SK-N-SH treated with all-trans-retinoic acid at 6 μM for 48 hours (cell line): ENCODE measurements at regions not wholly inside any gene's neighbourhood (a gene's known extent, or its start where the extent isn't known, plus 50 kb on each side); places are given as distances from the start of the nearest gene placed in this dataset.

Source experiments
- ATAC-seq: fragments of 200-7000 bp; cut with Tn5 transposase; 3 replicates; pipeline ENCODE4 v1.9.1; 2020; ENCODE audit warnings: mild to moderate bottlenecking, moderate library complexity
- ARNTL ChIP-seq: fragments of 450-650 bp; formaldehyde crosslinking; IDR thresholded peaks from 2 replicates; pipeline ENCODE4 v1.5.0; 2020; ENCODE audit warnings: low read depth, mild to moderate bottlenecking, moderate library complexity, borderline replicate concordance
- BACH2 ChIP-seq: fragments of 250-450 bp; sonication (Bioruptor Pico); IDR thresholded peaks from 2 replicates; pipeline ENCODE4 v1.9.0; 2021; ENCODE audit warnings: mild to moderate bottlenecking, borderline replicate concordance
- CREB5 ChIP-seq: fragments of 250-450 bp; sonication (Bioruptor Pico); IDR thresholded peaks from 2 replicates; pipeline ENCODE4 v1.5.1; 2020; ENCODE audit warnings: low read depth, mild to moderate bottlenecking, moderate library complexity
- CSDC2 ChIP-seq: fragments of 250-450 bp; sonication (Bioruptor Pico); IDR thresholded peaks from 2 replicates; pipeline ENCODE4 v1.5.0; 2020; ENCODE audit warnings: mild to moderate bottlenecking, moderate library complexity
- CSRNP3 ChIP-seq: fragments of 250-450 bp; sonication (Bioruptor Pico); IDR thresholded peaks from 2 replicates; pipeline ENCODE4 v1.5.1; 2021; ENCODE audit warnings: mild to moderate bottlenecking, moderate library complexity
- ESRRG ChIP-seq: fragments of 250-450 bp; sonication (Bioruptor Pico); IDR thresholded peaks from 2 replicates; pipeline ENCODE4 v1.6.1; 2021; ENCODE audit warnings: mild to moderate bottlenecking
- GLIS3 ChIP-seq: fragments of 250-450 bp; sonication (Bioruptor Pico); IDR thresholded peaks from 2 replicates; pipeline ENCODE4 v1.5.0; 2020; ENCODE audit warnings: mild to moderate bottlenecking, moderate library complexity
- ISL1 ChIP-seq: fragments of 250-450 bp; sonication (Bioruptor Pico); IDR thresholded peaks from 2 replicates; pipeline ENCODE4 v2.1.2; 2022; ENCODE audit warnings: mild to moderate bottlenecking, moderate library complexity
- OSR1 ChIP-seq: fragments of 250-450 bp; sonication (Bioruptor Pico); IDR thresholded peaks from 2 replicates; pipeline ENCODE4 v1.8.0; 2022; ENCODE audit warnings: moderate library complexity, mild to moderate bottlenecking, inconsistent platforms
- PATZ1 ChIP-seq: fragments of 250-450 bp; sonication (Bioruptor Pico); IDR thresholded peaks from 2 replicates; pipeline ENCODE4 v1.8.0; 2020; ENCODE audit warnings: mild to moderate bottlenecking, moderate library complexity, borderline replicate concordance
- POU6F1 ChIP-seq: fragments of 250-450 bp; sonication (Bioruptor Pico); IDR thresholded peaks from 2 replicates; pipeline ENCODE4 v1.8.0; 2021; ENCODE audit warnings: low read depth, mild to moderate bottlenecking, moderate library complexity, borderline replicate concordance
- RARB ChIP-seq: fragments of 250-450 bp; sonication (Bioruptor Pico); IDR thresholded peaks from 2 replicates; pipeline ENCODE4 v1.8.0; 2021; ENCODE audit warnings: mild to moderate bottlenecking, moderate library complexity
- SNAI2 ChIP-seq: fragments of 250-450 bp; sonication (Bioruptor Pico); IDR thresholded peaks from 2 replicates; pipeline ENCODE4 v1.5.0; 2020; ENCODE audit warnings: mild to moderate bottlenecking, moderate library complexity
- TCF4 ChIP-seq: fragments of 250-450 bp; sonication (Bioruptor Pico); IDR thresholded peaks from 2 replicates; pipeline ENCODE4 v1.8.0; 2021; ENCODE audit warnings: mild to moderate bottlenecking, moderate library complexity, borderline replicate concordance
- TOX ChIP-seq: fragments of 250-450 bp; sonication (Bioruptor Pico); IDR thresholded peaks from 2 replicates; pipeline ENCODE4 v1.8.0; 2021; ENCODE audit warnings: mild to moderate bottlenecking, moderate library complexity, borderline replicate concordance
- TSHZ2 ChIP-seq: fragments of 250-450 bp; sonication (Bioruptor Pico); IDR thresholded peaks from 2 replicates; pipeline ENCODE4 v1.5.0; 2020; ENCODE audit warnings: mild to moderate bottlenecking, moderate library complexity
- ZFP30 ChIP-seq: fragments of 450-650 bp; formaldehyde crosslinking; IDR thresholded peaks from 2 replicates; pipeline ENCODE4 v1.5.0; 2022; ENCODE audit warnings: mild to moderate bottlenecking, moderate library complexity
- ZNF70 ChIP-seq: fragments of 450-650 bp; formaldehyde crosslinking; IDR thresholded peaks from 2 replicates; pipeline ENCODE4 v1.5.0; 2020; ENCODE audit warnings: mild to moderate bottlenecking, moderate library complexity
- ZNF8 ChIP-seq: fragments of 450-650 bp; formaldehyde crosslinking; IDR thresholded peaks from 2 replicates; pipeline ENCODE4 v1.5.0; 2020; ENCODE audit warnings: mild to moderate bottlenecking, moderate library complexity

GRCh38 chr2:217555081-217555876 lies 447.5 kb downstream of the TNS1 start:
- TF ChIP-seq CSRNP3 (CRISPR knock-in tag) (no peak), BACH2 (CRISPR knock-in tag) (no peak), RARB (CRISPR knock-in tag) (no peak), ARNTL (CRISPR knock-in tag) (no peak), SNAI2 (CRISPR knock-in tag) (no peak), POU6F1 (CRISPR knock-in tag) (no peak), ZNF70 (CRISPR knock-in tag) (no peak), PATZ1 (no peak), ZNF8 (CRISPR knock-in tag) (no peak), ISL1 (CRISPR knock-in tag) (no peak), CREB5 (CRISPR knock-in tag) (no peak), TOX (no peak)
- TF ChIP-seq, all 23 proteins: peak for 0
- ATAC-seq = no peak

GRCh38 chr2:217553679-217554078 lies 449.1 kb downstream of the TNS1 start:
- no peak for ATAC-seq
- TF ChIP-seq TOX (no peak), SNAI2 (CRISPR knock-in tag) (no peak), TSHZ2 (CRISPR knock-in tag) (no peak), GLIS3 (CRISPR knock-in tag) (no peak), TCF4 (CRISPR knock-in tag) (no peak), CSDC2 (no peak), ZNF70 (CRISPR knock-in tag) (no peak)

- ATAC-seq = no peak
- TF ChIP-seq ZFP30 (no peak), ESRRG (CRISPR knock-in tag) (no peak), GLIS3 (CRISPR knock-in tag) (no peak), POU6F1 (CRISPR knock-in tag) (no peak), PATZ1 (no peak), OSR1 (CRISPR knock-in tag) (no peak), TOX (no peak), TCF4 (CRISPR knock-in tag) (no peak), BACH2 (CRISPR knock-in tag) (no peak)
Observed at GRCh38 chr2:217553202-217553601, 449.6 kb downstream of the TNS1 start.
